HEK293 (cell line): ENCODE measurements at regions not wholly inside any gene's neighbourhood (a gene's known extent, or its start where the extent isn't known, plus 50 kb on each side); places are given as distances from the start of the nearest gene placed in this dataset.

ENCODE experiments used
- KLF10 ChIP-seq: fragments of 450-650 bp; IDR thresholded peaks from 2 replicates; pipeline ENCODE4 v1.5.1; 2018; ENCODE audit warnings: missing biosample characterization, mild to moderate bottlenecking, missing genetic modification characterization
- MZF1 ChIP-seq: fragments of 450-650 bp; formaldehyde crosslinking; IDR thresholded peaks from 2 replicates; pipeline ENCODE4 v1.5.1; 2017; ENCODE audit warnings: missing biosample characterization, missing genetic modification characterization, borderline replicate concordance
- REPIN1 ChIP-seq: fragments of 450-650 bp; formaldehyde crosslinking; IDR thresholded peaks from 2 replicates; pipeline ENCODE4 v1.5.1; 2017; ENCODE audit warnings: missing biosample characterization, missing genetic modification characterization, low read depth
- ZEB2 ChIP-seq: fragments of 450-650 bp; formaldehyde crosslinking; IDR thresholded peaks from 2 replicates; pipeline ENCODE4 v1.5.1; 2016; ENCODE audit warnings: missing biosample characterization, missing genetic modification characterization
- ZNF202 ChIP-seq: fragments of 450-650 bp; formaldehyde crosslinking; IDR thresholded peaks from 2 replicates; pipeline ENCODE4 v1.5.1; 2016; ENCODE audit warnings: missing biosample characterization, missing genetic modification characterization, borderline replicate concordance
- ZNF544 ChIP-seq: fragments of 450-650 bp; formaldehyde crosslinking; IDR thresholded peaks from 2 replicates; pipeline ENCODE4 v1.5.0; 2017; ENCODE audit warnings: missing biosample characterization, missing genetic modification characterization
- TF ChIP-seq, protein P1 (sequence below): fragments of 450-650 bp; formaldehyde crosslinking; IDR thresholded peaks from 2 replicates; pipeline ENCODE4 v1.5.1; 2016; ENCODE audit warnings: missing biosample characterization, missing genetic modification characterization

DNA sequence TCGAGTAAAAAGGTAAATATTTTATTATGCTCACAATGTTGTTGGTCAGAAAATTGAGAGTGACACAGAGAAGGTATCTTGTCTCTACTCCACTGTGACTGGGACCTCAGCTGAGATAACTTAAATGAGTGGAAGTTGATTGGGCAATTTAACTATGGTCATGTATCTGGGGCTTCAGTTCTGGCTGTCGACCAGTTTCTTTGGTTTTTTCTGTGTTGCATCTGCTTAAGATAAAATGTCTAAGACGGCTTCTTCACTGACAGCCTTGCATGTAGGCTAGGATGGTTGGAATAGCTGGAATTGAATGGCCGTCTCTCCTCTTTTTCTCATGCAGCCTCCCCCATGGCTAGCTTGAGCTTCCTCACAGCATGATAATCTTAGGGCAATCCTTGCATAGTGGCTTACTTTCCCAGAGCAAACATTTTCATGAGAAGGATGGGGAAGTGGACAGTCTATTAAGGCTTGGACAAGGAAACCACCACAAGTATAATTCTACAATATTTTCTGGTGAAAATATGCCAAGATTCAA, 433.7 kb downstream of the KIF2B start:
- no peak for TF ChIP-seq MZF1 (tag by site-specific recombination)
- TF ChIP-seq, protein P1, sequence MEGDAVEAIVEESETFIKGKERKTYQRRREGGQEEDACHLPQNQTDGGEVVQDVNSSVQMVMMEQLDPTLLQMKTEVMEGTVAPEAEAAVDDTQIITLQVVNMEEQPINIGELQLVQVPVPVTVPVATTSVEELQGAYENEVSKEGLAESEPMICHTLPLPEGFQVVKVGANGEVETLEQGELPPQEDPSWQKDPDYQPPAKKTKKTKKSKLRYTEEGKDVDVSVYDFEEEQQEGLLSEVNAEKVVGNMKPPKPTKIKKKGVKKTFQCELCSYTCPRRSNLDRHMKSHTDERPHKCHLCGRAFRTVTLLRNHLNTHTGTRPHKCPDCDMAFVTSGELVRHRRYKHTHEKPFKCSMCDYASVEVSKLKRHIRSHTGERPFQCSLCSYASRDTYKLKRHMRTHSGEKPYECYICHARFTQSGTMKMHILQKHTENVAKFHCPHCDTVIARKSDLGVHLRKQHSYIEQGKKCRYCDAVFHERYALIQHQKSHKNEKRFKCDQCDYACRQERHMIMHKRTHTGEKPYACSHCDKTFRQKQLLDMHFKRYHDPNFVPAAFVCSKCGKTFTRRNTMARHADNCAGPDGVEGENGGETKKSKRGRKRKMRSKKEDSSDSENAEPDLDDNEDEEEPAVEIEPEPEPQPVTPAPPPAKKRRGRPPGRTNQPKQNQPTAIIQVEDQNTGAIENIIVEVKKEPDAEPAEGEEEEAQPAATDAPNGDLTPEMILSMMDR: no peak
- no peak for TF ChIP-seq ZNF544 (tag by site-specific recombination)
- TF ChIP-seq KLF10 (tag by site-specific recombination): no peak
- TF ChIP-seq ZEB2 (tag by site-specific recombination): no peak
- no peak for TF ChIP-seq ZNF202 (tag by site-specific recombination)
- no peak for TF ChIP-seq REPIN1 (tag by site-specific recombination)
